Upper lobe of left lung (tissue), 4 donors: ENCODE measurements at regions not wholly inside any gene's neighbourhood (a gene's known extent, or its start where the extent isn't known, plus 50 kb on each side); places are given as distances from the start of the nearest gene placed in this dataset.

Source experiments
- POLR2A ChIP-seq, 4 donors: fragments of 450-650 bp; IDR thresholded peaks; one replicate each; pipeline ENCODE4 v1.5.1; 2016 to 2017; ENCODE audit warnings: antibody characterized with exemption in 4 of 4, mild to moderate bottlenecking in 2 of 4
- TF ChIP-seq, protein P1 (sequence below), 6 experiments: fragments of 450-650 bp in 4 of 6; fragments of 200-600 bp in 2 of 6; sonication (generic) in 2 of 6; IDR thresholded peaks; one replicate each; pipeline ENCODE4 v1.5.1; 2016 to 2019; ENCODE audit warnings: antibody characterized with exemption in 6 of 6

DNA sequence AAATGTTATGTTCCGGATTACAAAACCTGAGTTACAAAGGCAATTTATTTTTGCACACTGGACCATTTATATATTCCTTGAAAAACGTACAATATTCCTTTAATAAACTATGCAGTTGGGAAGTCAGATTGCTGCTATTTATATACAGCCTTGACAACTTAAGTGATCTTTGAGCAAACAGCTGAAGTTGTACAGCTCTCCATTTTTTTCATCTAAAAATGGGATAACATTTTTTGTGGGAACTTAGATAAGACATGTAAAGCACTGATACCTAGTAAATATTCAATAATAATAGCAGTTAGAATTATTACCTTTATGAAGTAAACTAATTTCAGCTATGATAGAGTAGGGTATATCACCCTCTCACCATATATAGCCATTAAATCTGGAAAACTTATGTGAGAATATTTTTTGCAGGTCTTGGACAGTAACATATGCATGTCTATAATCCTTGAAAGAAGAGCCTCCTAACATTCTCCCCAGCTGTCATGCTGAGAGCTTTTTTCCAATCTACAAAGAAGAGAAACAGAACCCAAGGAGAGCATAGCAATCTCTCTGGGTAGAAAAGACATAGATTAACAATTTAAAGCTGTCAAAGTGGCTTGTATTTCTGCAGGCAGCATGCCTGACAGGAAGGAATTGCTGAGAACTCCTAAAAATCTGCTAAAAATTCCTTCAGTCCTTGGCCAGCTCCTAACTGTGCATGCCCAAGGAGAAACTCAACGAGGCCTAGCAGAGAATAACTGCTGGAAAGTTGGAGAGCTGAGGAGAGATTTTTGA, 326.0 kb downstream of the CRPPA start:
- TF ChIP-seq, protein P1, sequence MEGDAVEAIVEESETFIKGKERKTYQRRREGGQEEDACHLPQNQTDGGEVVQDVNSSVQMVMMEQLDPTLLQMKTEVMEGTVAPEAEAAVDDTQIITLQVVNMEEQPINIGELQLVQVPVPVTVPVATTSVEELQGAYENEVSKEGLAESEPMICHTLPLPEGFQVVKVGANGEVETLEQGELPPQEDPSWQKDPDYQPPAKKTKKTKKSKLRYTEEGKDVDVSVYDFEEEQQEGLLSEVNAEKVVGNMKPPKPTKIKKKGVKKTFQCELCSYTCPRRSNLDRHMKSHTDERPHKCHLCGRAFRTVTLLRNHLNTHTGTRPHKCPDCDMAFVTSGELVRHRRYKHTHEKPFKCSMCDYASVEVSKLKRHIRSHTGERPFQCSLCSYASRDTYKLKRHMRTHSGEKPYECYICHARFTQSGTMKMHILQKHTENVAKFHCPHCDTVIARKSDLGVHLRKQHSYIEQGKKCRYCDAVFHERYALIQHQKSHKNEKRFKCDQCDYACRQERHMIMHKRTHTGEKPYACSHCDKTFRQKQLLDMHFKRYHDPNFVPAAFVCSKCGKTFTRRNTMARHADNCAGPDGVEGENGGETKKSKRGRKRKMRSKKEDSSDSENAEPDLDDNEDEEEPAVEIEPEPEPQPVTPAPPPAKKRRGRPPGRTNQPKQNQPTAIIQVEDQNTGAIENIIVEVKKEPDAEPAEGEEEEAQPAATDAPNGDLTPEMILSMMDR (IDR thresholded peaks at IDR 0.05) = no peak
- no peak for TF ChIP-seq POLR2A (IDR thresholded peaks at IDR 0.05)
